ENCODE measurements at regions not wholly inside any gene's neighbourhood (a gene's known extent, or its start where the extent isn't known, plus 50 kb on each side); places are given as distances from the start of the nearest gene placed in this dataset.
"Not testable (repeated sequence)": the region's sequence is repeated elsewhere in the genome, so short reads cannot be mapped to it uniquely, and the experiment has no call there.

DNA sequence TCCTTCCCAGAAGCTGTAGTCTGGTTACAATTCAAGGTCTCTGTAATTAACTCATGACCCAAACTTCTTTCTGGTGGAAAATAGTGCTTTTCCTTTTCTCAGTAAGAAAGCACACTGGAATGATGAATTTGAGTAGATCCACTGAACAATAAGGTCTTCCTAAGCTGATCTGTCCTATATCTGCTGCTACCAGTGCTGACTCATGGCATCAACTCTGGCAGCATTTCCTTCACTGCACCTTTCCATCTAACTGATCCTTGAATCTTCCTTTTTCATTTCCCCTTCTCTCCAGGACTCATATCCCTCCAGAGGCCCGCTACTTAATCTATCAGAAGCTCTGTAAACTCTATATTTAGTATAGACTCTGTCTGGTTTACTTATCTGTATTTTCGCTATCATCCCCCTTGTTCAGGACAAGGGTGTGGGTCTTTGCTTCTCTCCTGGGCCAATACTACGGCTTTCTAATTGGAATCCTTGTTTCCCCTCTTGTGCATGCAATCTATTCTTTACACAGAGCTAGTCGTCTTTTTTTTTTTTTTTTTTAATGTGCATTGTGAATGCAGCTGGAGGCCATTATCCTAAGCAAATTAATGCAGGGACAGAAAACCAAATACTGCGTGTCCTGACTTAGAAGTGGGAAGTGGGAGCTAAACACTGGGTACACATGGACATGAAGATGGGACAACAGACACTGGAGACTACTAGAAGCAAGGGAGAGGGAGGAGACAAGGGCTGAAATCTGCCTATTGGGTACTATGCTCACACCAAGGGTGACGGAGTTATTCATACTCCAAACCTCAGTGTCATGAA lies 192.2 kb upstream of the RPS23 start:
- intact Hi-C loops (cut with DNase I): no loop called here
- Histone ChIP-seq H3K27me3 (no peaks in the 10 kb centered on the region), H3K4me3 (no peak overlapping the region), H3K36me3 (no peaks in the 10 kb centered on the region), H3K4me1 (no peaks in the 10 kb centered on the region), H3K27ac (replicated peaks in 1 of 4) (no peak overlapping the region), H3K9me3 (no peaks in the 10 kb centered on the region)
- WGBS: 87% methylated on average over 6 of the region's 6 CpGs
- TF ChIP-seq, protein P1, sequence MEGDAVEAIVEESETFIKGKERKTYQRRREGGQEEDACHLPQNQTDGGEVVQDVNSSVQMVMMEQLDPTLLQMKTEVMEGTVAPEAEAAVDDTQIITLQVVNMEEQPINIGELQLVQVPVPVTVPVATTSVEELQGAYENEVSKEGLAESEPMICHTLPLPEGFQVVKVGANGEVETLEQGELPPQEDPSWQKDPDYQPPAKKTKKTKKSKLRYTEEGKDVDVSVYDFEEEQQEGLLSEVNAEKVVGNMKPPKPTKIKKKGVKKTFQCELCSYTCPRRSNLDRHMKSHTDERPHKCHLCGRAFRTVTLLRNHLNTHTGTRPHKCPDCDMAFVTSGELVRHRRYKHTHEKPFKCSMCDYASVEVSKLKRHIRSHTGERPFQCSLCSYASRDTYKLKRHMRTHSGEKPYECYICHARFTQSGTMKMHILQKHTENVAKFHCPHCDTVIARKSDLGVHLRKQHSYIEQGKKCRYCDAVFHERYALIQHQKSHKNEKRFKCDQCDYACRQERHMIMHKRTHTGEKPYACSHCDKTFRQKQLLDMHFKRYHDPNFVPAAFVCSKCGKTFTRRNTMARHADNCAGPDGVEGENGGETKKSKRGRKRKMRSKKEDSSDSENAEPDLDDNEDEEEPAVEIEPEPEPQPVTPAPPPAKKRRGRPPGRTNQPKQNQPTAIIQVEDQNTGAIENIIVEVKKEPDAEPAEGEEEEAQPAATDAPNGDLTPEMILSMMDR (IDR thresholded peaks at IDR 0.05): no peak
- TF ChIP-seq POLR2AphosphoS5 (IDR thresholded peaks at IDR 0.05): no peak
- no peak for TF ChIP-seq EP300 (IDR thresholded peaks at IDR 0.05)
- TF ChIP-seq POLR2A (IDR thresholded peaks at IDR 0.05; ENCODE audit: low read depth): no peak
- no peak for DNase-seq (ENCODE audit: extremely low spot score)

DNA sequence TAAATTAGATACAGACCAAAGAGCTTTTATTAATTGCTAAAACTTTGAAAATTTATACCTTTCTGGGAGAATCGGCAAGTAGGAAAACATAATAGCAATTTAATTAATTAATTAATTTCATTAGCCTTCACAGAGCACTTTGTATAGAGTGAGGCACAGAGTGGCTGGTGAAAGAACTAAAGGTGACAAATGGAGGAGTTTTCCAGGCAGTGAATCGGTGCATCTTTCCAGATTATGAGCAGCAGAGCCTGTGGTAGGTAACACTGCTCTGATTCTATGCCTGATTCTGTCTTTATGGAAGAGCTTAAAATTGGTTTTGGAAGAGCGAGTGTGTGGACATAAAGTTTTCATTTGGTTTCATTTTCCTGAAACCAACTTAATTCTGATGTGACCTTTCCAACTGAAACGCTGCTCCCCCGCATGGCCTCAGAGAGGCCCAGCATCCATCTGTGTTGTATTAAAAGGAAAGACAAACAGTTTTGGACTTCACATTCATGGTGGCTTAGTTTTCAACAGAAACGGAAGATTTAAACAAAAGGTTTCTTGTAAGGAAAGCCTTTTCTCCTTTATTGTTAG lies 188.9 kb upstream of the RPS23 start:
- intact Hi-C loops (cut with DNase I): no loop called here
- peak overlapping the region in 1 of 4 donors; percentile 22 for H3K4me3 ChIP-seq

DNA sequence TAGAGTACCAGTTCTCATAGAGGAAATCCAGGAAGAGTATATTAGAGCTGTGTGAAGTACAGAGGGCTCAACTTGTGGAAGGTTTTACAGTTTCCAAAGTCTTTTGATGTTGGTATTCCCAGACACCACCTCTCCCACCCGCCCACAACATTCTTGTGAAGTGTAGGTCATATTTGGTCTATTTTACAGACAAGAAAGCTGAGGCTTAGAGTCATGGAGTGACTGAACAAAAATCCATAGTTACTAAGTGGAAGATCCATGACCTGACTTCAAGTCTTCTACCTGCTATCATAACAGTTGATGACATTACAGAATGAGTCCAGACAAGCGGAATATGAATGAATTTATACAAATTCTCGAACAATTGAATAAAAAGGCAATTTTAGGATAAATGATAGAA lies 187.1 kb upstream of the RPS23 start:
- TF ChIP-seq, protein P1 (IDR thresholded peaks at IDR 0.05): no peak
- TF ChIP-seq POLR2A (IDR thresholded peaks at IDR 0.05; ENCODE audit: low read depth) (no peak), POLR2AphosphoS5 (IDR thresholded peaks at IDR 0.05) (no peak), EP300 (IDR thresholded peaks at IDR 0.05) (no peak)
- Histone ChIP-seq H3K9me3 (peaks cover 0 to 7% (median 0%) of the 10 kb centered on the region in 4 donors), H3K4me1 (no peaks in the 10 kb centered on the region), H3K27me3 (no peaks in the 10 kb centered on the region), H3K4me3 (no peak overlapping the region), H3K36me3 (no peaks in the 10 kb centered on the region), H3K27ac (replicated peaks in 1 of 4) (no peak overlapping the region)
- intact Hi-C loops (cut with DNase I): no loop called here
- WGBS: 98% methylated on average over 3 of the region's 3 CpGs
- no peak for DNase-seq (ENCODE audit: extremely low spot score)

More for the DNA sequence above, 188.9 kb upstream of the RPS23 start:
- TF ChIP-seq EP300 (IDR thresholded peaks at IDR 0.05) (no peak), POLR2A (IDR thresholded peaks at IDR 0.05; ENCODE audit: low read depth) (no peak), POLR2AphosphoS5 (IDR thresholded peaks at IDR 0.05) (no peak)
- TF ChIP-seq, protein P1 (IDR thresholded peaks at IDR 0.05): peak in 1 of 3 experiments; percentile 12
- no peaks in the 10 kb centered on the region for H3K4me1 ChIP-seq
- H3K36me3 ChIP-seq: no peaks in the 10 kb centered on the region
- H3K27ac ChIP-seq (replicated peaks in 1 of 4): no peak overlapping the region
- no peaks in the 10 kb centered on the region for H3K27me3 ChIP-seq
- no peak for DNase-seq (ENCODE audit: extremely low spot score)
- 76% methylated on average over 6 of the region's 6 CpGs for WGBS
- peaks cover 0 to 7% (median 0%) of the 10 kb centered on the region in 4 donors for H3K9me3 ChIP-seq

DNA sequence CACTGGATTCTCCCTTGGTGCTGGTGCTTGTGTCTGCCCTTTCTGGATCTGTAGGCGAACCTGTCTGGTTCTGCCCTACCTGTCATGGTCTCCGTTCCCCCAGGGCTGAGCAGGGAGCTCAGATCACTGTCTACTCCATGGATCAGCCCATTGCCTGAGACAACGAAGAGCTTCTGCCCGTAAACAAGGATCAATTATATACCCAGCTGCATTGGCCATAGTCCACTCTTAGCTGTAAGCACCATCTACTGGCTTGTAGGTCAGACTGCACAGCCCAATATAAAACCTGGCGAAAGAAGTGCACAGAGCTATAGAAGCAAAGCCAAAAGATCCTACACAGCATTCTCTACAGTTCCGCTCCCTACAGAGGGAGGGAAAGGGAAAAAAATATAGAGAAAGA lies 181.5 kb upstream of the RPS23 start:
- H3K9me3 ChIP-seq: peaks cover 0 to 7% (median 2%) of the 10 kb centered on the region in 4 donors
- WGBS: 100% methylated on average over 4 of the region's 6 CpGs
- no peaks in the 10 kb centered on the region for H3K27me3 ChIP-seq
- no peaks in the 10 kb centered on the region for H3K4me1 ChIP-seq
- H3K36me3 ChIP-seq: no peaks in the 10 kb centered on the region
- no peak overlapping the region for H3K4me3 ChIP-seq
- DNase-seq (ENCODE audit: extremely low spot score): no peak
- H3K27ac ChIP-seq (replicated peaks in 1 of 4): no peak overlapping the region
- TF ChIP-seq, protein P1 (IDR thresholded peaks at IDR 0.05): no peak
- TF ChIP-seq POLR2A (IDR thresholded peaks at IDR 0.05; ENCODE audit: low read depth) (no peak), EP300 (IDR thresholded peaks at IDR 0.05) (no peak), POLR2AphosphoS5 (IDR thresholded peaks at IDR 0.05) (no peak)
- intact Hi-C loops (cut with DNase I): no loop called here

DNA sequence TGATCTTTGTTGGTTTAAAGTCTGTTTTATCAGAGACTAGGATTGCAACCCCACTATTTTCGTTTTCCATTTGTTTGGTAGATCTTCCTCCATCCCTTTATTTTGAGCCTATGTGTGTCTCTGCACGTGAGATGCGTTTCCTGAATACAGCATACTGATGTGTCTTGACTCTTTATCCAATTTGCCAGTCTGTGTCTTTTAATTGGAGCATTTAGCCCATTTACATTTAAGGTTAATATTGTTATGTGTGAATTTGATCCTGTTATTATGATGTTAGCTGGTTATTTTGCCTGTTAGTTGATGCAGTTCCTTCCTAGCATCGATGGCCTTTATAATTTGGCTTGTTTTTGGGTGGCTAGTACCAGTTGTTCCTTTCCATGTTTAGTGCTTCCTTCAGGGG lies 177.2 kb upstream of the RPS23 start:
- DNase-seq (ENCODE audit: extremely low spot score); intact Hi-C loops (cut with DNase I); H3K27ac ChIP-seq (replicated peaks in 1 of 4); H3K9me3 ChIP-seq; H3K4me1 ChIP-seq; H3K27me3 ChIP-seq; H3K4me3 ChIP-seq; H3K36me3 ChIP-seq: not testable (repeated sequence)
- WGBS: 85% methylated on average over 4 of the region's 4 CpGs
